H9 (cell line): ENCODE measurements at regions not wholly inside any gene's neighbourhood (a gene's known extent, or its start where the extent isn't known, plus 50 kb on each side); places are given as distances from the start of the nearest gene placed in this dataset.

ENCODE experiments used
- DNase-seq: peaks from one replicate; pipeline ENCODE4 v3.0.0-alpha.2; 2017
- H2AFZ ChIP-seq: one replicate; pipeline ENCODE4 v1.6.1; 2013; ENCODE audit warnings: mild to moderate bottlenecking, low read length, control low read depth, moderate library complexity
- H2AK5ac ChIP-seq: 2 replicates; pipeline ENCODE4 v1.6.1; 2013; ENCODE audit warnings: low read length, control low read depth, mixed read lengths; ENCODE audit not compliant: insufficient read length
- H2BK120ac ChIP-seq: one replicate; pipeline ENCODE4 v1.6.1; 2013; ENCODE audit warnings: low read depth, mild to moderate bottlenecking, low read length, control low read depth, inconsistent platforms; ENCODE audit not compliant: poor library complexity, severe bottlenecking
- H2BK12ac ChIP-seq: 2 replicates; pipeline ENCODE4 v1.6.1; 2013; ENCODE audit warnings: low read length, control low read depth, mixed read lengths, low read depth; ENCODE audit not compliant: insufficient read length
- H2BK15ac ChIP-seq: 2 replicates; pipeline ENCODE4 v1.6.1; 2013; ENCODE audit warnings: low read depth, low read length, control low read depth
- H2BK20ac ChIP-seq: one replicate; pipeline ENCODE4 v1.6.1; 2013; ENCODE audit warnings: low read depth, mild to moderate bottlenecking, low read length, control low read depth, inconsistent platforms; ENCODE audit not compliant: poor library complexity, severe bottlenecking
- H2BK5ac ChIP-seq: 2 replicates; pipeline ENCODE4 v1.6.1; 2013; ENCODE audit warnings: low read length, control low read depth, mixed read lengths; ENCODE audit not compliant: insufficient read length
- H3K14ac ChIP-seq: 2 replicates; pipeline ENCODE4 v1.6.1; 2013; ENCODE audit warnings: low read length, control low read depth; ENCODE audit not compliant: insufficient read depth
- H3K18ac ChIP-seq: 2 replicates; pipeline ENCODE4 v1.6.1; 2013; ENCODE audit warnings: low read depth, mild to moderate bottlenecking, mixed read lengths, low read length, control low read depth; ENCODE audit not compliant: insufficient read length
- H3K23ac ChIP-seq: 2 replicates; pipeline ENCODE4 v1.6.1; 2013; ENCODE audit warnings: low read length, control low read depth, mixed read lengths, low read depth; ENCODE audit not compliant: insufficient read length
- H3K23me2 ChIP-seq: 2 replicates; pipeline ENCODE4 v1.6.1; 2013; ENCODE audit warnings: low read depth, mild to moderate bottlenecking, mixed read lengths, low read length, control low read depth; ENCODE audit not compliant: insufficient read length, poor library complexity, severe bottlenecking
- H3K27ac ChIP-seq: 2 replicates; pipeline ENCODE4 v1.5.1; 2013; ENCODE audit warnings: low read length, control low read depth, mixed read lengths, low read depth; ENCODE audit not compliant: insufficient read length
- H3K27me3 ChIP-seq: 2 replicates; pipeline ENCODE4 v1.6.1; 2013; ENCODE audit warnings: low read length, control low read depth, inconsistent platforms; ENCODE audit not compliant: insufficient read depth
- H3K4ac ChIP-seq: 2 replicates; pipeline ENCODE4 v1.6.1; 2013; ENCODE audit warnings: low read depth, mild to moderate bottlenecking, control low read depth, inconsistent platforms, low read length, moderate library complexity
- H3K4me1 ChIP-seq: 2 replicates; pipeline ENCODE4 v1.6.1; 2013; ENCODE audit warnings: low read length, control low read depth, inconsistent platforms; ENCODE audit not compliant: insufficient read depth
- H3K4me2 ChIP-seq: 2 replicates; pipeline ENCODE4 v1.6.1; 2013; ENCODE audit warnings: low read length, control low read depth, mixed read lengths; ENCODE audit not compliant: insufficient read length, insufficient read depth
- H3K56ac ChIP-seq: 2 replicates; pipeline ENCODE4 v1.6.1; 2013; ENCODE audit warnings: low read depth, mild to moderate bottlenecking, mixed read lengths, low read length, control low read depth; ENCODE audit not compliant: insufficient read length
- H3K79me1 ChIP-seq: 2 replicates; pipeline ENCODE4 v1.6.1; 2013; ENCODE audit warnings: low read depth, mild to moderate bottlenecking, moderate library complexity, low read length, control low read depth, inconsistent platforms; ENCODE audit not compliant: insufficient read depth, poor library complexity, severe bottlenecking
- H3K79me2 ChIP-seq: 2 replicates; pipeline ENCODE4 v1.6.1; 2013; ENCODE audit warnings: low read length, control low read depth, inconsistent platforms; ENCODE audit not compliant: insufficient read depth
- H3K9ac ChIP-seq: 2 replicates; pipeline ENCODE4 v1.6.1; 2013; ENCODE audit warnings: low read length, control low read depth, mixed read lengths; ENCODE audit not compliant: insufficient read length; ENCODE audit errors: extremely low read depth
- H3K9me3 ChIP-seq: one replicate; pipeline ENCODE4 v1.6.1; 2013; ENCODE audit warnings: low read depth, low read length, inconsistent platforms; ENCODE audit not compliant: control insufficient read depth
- H3T11ph ChIP-seq: one replicate; pipeline ENCODE4 v1.6.1; 2013; ENCODE audit warnings: mild to moderate bottlenecking, low read length, control low read depth, inconsistent platforms
- H4K20me1 ChIP-seq: one replicate; pipeline ENCODE4 v1.6.1; 2013; ENCODE audit not compliant: control insufficient read depth, insufficient read length, insufficient read depth
- H4K5ac ChIP-seq: 2 replicates; pipeline ENCODE4 v1.6.1; 2013; ENCODE audit warnings: low read depth, mild to moderate bottlenecking, mixed read lengths, low read length, control low read depth; ENCODE audit not compliant: insufficient read length
- H4K8ac ChIP-seq: replicated peaks from 2 replicates; pipeline ENCODE4 v1.6.1; 2013; ENCODE audit warnings: low read length, control low read depth, mixed read lengths, low read depth; ENCODE audit not compliant: insufficient read length
- H4K91ac ChIP-seq: 2 replicates; pipeline ENCODE4 v1.6.1; 2013; ENCODE audit warnings: low read depth, mild to moderate bottlenecking, moderate library complexity, mixed read lengths, low read length, control low read depth; ENCODE audit not compliant: insufficient read length
- H3K27ac Mint-ChIP-seq, 3 experiments: 2 replicates in 2 of 3; 3 replicates in 1 of 3; pipeline ENCODE4 v1.8.0; 2020 to 2021; ENCODE audit warnings: mixed read lengths in 3 of 3, mild to moderate bottlenecking in 1 of 3, moderate library complexity in 1 of 3
- H3K27me3 Mint-ChIP-seq: 2 replicates; pipeline ENCODE4 v1.8.0; 2021; ENCODE audit warnings: low read depth, mild to moderate bottlenecking, moderate library complexity, mixed read lengths
- H3K36me3 Mint-ChIP-seq, 3 experiments: 2 replicates in 2 of 3; 3 replicates in 1 of 3; pipeline ENCODE4 v1.8.0; 2020 to 2021; ENCODE audit warnings: low read depth in 3 of 3, mixed read lengths in 3 of 3; ENCODE audit not compliant: insufficient read depth in 1 of 3
- H3K4me1 Mint-ChIP-seq, 2 experiments: 2 replicates each; pipeline ENCODE4 v1.8.0; 2020; ENCODE audit warnings: mixed read lengths in 2 of 2
- H3K4me3 Mint-ChIP-seq, 2 experiments: 2 replicates in 1 of 2; 3 replicates in 1 of 2; pipeline ENCODE4 v1.8.0; 2020 to 2021; ENCODE audit warnings: mild to moderate bottlenecking in 2 of 2, mixed read lengths in 2 of 2, moderate library complexity in 1 of 2
- H3K9me3 Mint-ChIP-seq, 2 experiments: 2 replicates in 1 of 2; 3 replicates in 1 of 2; pipeline ENCODE4 v1.8.0; 2020; ENCODE audit warnings: mild to moderate bottlenecking in 2 of 2, mixed read lengths in 2 of 2, moderate library complexity in 1 of 2
- CTCF ChIP-seq: fragments of 200-600 bp; sonication (generic); conservative IDR thresholded peaks from 3 replicates; pipeline ENCODE4 v1.8.0; 2021; ENCODE audit warnings: antibody characterized with exemption, mild to moderate bottlenecking
- WGBS: extraction: QIAGEN DNeasy Blood & Tissue Kit; methylation state at CpG from one replicate; pipeline ENCODE4 v1.1.7; 2013; ENCODE audit warnings: missing lambda C conversion rate, low lambda C conversion rate, mixed read lengths; ENCODE audit not compliant: insufficient read length; ENCODE audit errors: extremely low coverage; 5-methylcytosine and 5-hydroxymethylcytosine counted together

GRCh38 chr12:65637774-65638173 is 186.5 kb upstream of the HMGA2 start:
- no peaks in the 10 kb centered on the region for H4K20me1 ChIP-seq
- no peak overlapping the region for H4K91ac ChIP-seq
- no peak for TF ChIP-seq CTCF
- H3K4me1 Mint-ChIP-seq = peaks cover 6 to 7% of the 10 kb centered on the region in 2 experiments; a peak in 3 of 4 replicates
- H3K27me3 ChIP-seq = no peaks in the 10 kb centered on the region
- no peak for DNase-seq
- no peak overlapping the region for H2AFZ ChIP-seq
- H3K56ac ChIP-seq = no peak overlapping the region
- no peak overlapping the region for H3K27ac Mint-ChIP-seq
- no peaks in the 10 kb centered on the region for H3K4me1 ChIP-seq
- no peak overlapping the region for H2AK5ac ChIP-seq
- H2BK15ac ChIP-seq = no peak overlapping the region
- H3K9me3 Mint-ChIP-seq = no peaks in the 10 kb centered on the region
- H2BK120ac ChIP-seq = no peak overlapping the region
- H3K23me2 ChIP-seq = no peaks in the 10 kb centered on the region
- H3K4me3 Mint-ChIP-seq = no peak overlapping the region
- H3T11ph ChIP-seq = no peak overlapping the region
- WGBS = no CpG with 5 or more reads among the region's 5 CpGs
- H3K23ac ChIP-seq = no peak overlapping the region
- H3K4ac ChIP-seq = no peak overlapping the region
- H4K8ac ChIP-seq = no peak overlapping the region
- H3K18ac ChIP-seq = no peak overlapping the region
- H3K79me1 ChIP-seq = no peaks in the 10 kb centered on the region
- no peak overlapping the region for H4K5ac ChIP-seq
- H3K14ac ChIP-seq = no peak overlapping the region
- H3K27me3 Mint-ChIP-seq = no peaks in the 10 kb centered on the region
- H3K9me3 ChIP-seq = no peaks in the 10 kb centered on the region
- H3K9ac ChIP-seq = no peak overlapping the region
- H2BK20ac ChIP-seq = no peak overlapping the region
- H3K36me3 Mint-ChIP-seq = no peaks in the 10 kb centered on the region
- no peak overlapping the region for H2BK5ac ChIP-seq
- H3K79me2 ChIP-seq = no peaks in the 10 kb centered on the region
- H3K4me2 ChIP-seq = no peak overlapping the region
- no peak overlapping the region for H3K27ac ChIP-seq
- no peak overlapping the region for H2BK12ac ChIP-seq
